SU-DHL-6 (cell line): ENCODE measurements at regions not wholly inside any gene's neighbourhood (a gene's known extent, or its start where the extent isn't known, plus 50 kb on each side); places are given as distances from the start of the nearest gene placed in this dataset.

Source experiments
- H2AFZ ChIP-seq: fragments of 200-600 bp; sonication (generic); 2 replicates; pipeline ENCODE4 v1.6.1; 2014; ENCODE audit warnings: low read depth, mild to moderate bottlenecking, moderate library complexity, mixed read lengths, antibody characterized with exemption, low read length; ENCODE audit not compliant: severe bottlenecking
- H3F3A ChIP-seq: fragments of 200-600 bp; shearing (Covaris generic); 2 replicates; pipeline ENCODE4 v1.6.0; 2016; ENCODE audit warnings: antibody characterized with exemption, mild to moderate bottlenecking; ENCODE audit not compliant: insufficient read depth
- H3K27ac ChIP-seq: fragments of 200-600 bp; sonication (generic); 2 replicates; pipeline ENCODE4 v1.5.1; 2016; ENCODE audit warnings: low read depth, mild to moderate bottlenecking, low read length, moderate library complexity, mixed read lengths
- H3K27me3 ChIP-seq: fragments of 200-600 bp; sonication (generic), shearing (Covaris generic); 2 replicates; pipeline ENCODE4 v1.6.0; 2014; ENCODE audit warnings: mild to moderate bottlenecking, low read length
- H3K36me3 ChIP-seq: fragments of 200-600 bp; sonication (generic); 2 replicates; pipeline ENCODE4 v1.6.1; 2014; ENCODE audit warnings: mild to moderate bottlenecking, low read length, mixed read lengths
- H3K4me2 ChIP-seq: fragments of 300-600, 200-600 bp; shearing (Covaris generic), sonication (generic); 2 replicates; pipeline ENCODE4 v1.6.0; 2014; ENCODE audit warnings: low read length, low read depth, mild to moderate bottlenecking; ENCODE audit not compliant: poor library complexity, severe bottlenecking
- H3K4me3 ChIP-seq: fragments of 200-600 bp; sonication (generic); 2 replicates; pipeline ENCODE4 v1.5.1; 2014; ENCODE audit warnings: antibody characterized with exemption, low read length, mild to moderate bottlenecking, mixed read lengths; ENCODE audit not compliant: insufficient read depth, poor library complexity, severe bottlenecking
- H3K79me2 ChIP-seq: fragments of 200-600 bp; sonication (generic); 2 replicates; pipeline ENCODE4 v1.6.1; 2014; ENCODE audit warnings: mild to moderate bottlenecking, low read length, moderate library complexity; ENCODE audit not compliant: insufficient read depth
- H3K9ac ChIP-seq: fragments of 200-600 bp; sonication (generic); 2 replicates; pipeline ENCODE4 v1.7.0; 2014; ENCODE audit warnings: mild to moderate bottlenecking, low read length
- H3K9me2 ChIP-seq: fragments of 200-600 bp; sonication (generic); replicated peaks from 2 replicates; pipeline ENCODE4 v1.6.1; 2014; ENCODE audit warnings: low read length; ENCODE audit not compliant: insufficient read depth
- H3K9me3 ChIP-seq: fragments of 200-600 bp; sonication (generic); 2 replicates; pipeline ENCODE4 v1.6.1; 2014; ENCODE audit warnings: low read length, mixed read lengths; ENCODE audit not compliant: insufficient read depth
- H4K20me1 ChIP-seq: fragments of 200-600 bp; sonication (generic); 2 replicates; pipeline ENCODE4 v1.6.1; 2014; ENCODE audit warnings: low read depth, mild to moderate bottlenecking, antibody characterized with exemption, low read length, moderate library complexity, mixed read lengths
- CTCF ChIP-seq: fragments of 200-600 bp; sonication (generic); IDR thresholded peaks from one replicate; pipeline ENCODE4 v1.5.1; 2017; ENCODE audit warnings: antibody characterized with exemption, mild to moderate bottlenecking, low read length, moderate library complexity; ENCODE audit not compliant: insufficient read depth, poor library complexity, severe bottlenecking
- EZH2phosphoT487 ChIP-seq: fragments of 200-600 bp; sonication (generic), shearing (Covaris generic); conservative IDR thresholded peaks from 2 replicates; pipeline ENCODE4 v1.6.1; 2018; ENCODE audit warnings: mild to moderate bottlenecking, antibody characterized with exemption, low read length, moderate library complexity, mixed read lengths

GRCh38 chr10:120161111-120161510 lies 268.6 kb downstream of the SEC23IP start:
- Histone ChIP-seq H3K79me2 (no peaks in the 10 kb centered on the region), H3F3A (no peaks in the 10 kb centered on the region), H3K36me3 (no peaks in the 10 kb centered on the region), H2AFZ (no peak overlapping the region), H3K9ac (no peak overlapping the region), H4K20me1 (no peaks in the 10 kb centered on the region), H3K27me3 (no peaks in the 10 kb centered on the region), H3K4me2 (no peak overlapping the region), H3K27ac (no peak overlapping the region), H3K4me3 (no peak overlapping the region), H3K9me3 (no peaks in the 10 kb centered on the region), H3K9me2 (no peaks in the 10 kb centered on the region)
- TF ChIP-seq EZH2phosphoT487 (no peak), CTCF (no peak)

GRCh38 chr10:120162471-120162870 lies 269.9 kb downstream of the SEC23IP start:
- Histone ChIP-seq H3K4me2 (no peak overlapping the region), H3K27ac (no peak overlapping the region), H3K79me2 (no peaks in the 10 kb centered on the region), H3K9me2 (no peaks in the 10 kb centered on the region), H3K9ac (no peak overlapping the region), H2AFZ (no peak overlapping the region), H4K20me1 (no peaks in the 10 kb centered on the region), H3K36me3 (no peaks in the 10 kb centered on the region), H3F3A (no peaks in the 10 kb centered on the region), H3K27me3 (no peaks in the 10 kb centered on the region), H3K4me3 (no peak overlapping the region), H3K9me3 (no peaks in the 10 kb centered on the region)
- no peak for TF ChIP-seq EZH2phosphoT487
- TF ChIP-seq CTCF: no peak

GRCh38 chr10:120172356-120172755 lies 279.8 kb downstream of the SEC23IP start:
- TF ChIP-seq EZH2phosphoT487 (no peak), CTCF (no peak)
- no peak overlapping the region for H3K4me2 ChIP-seq
- no peaks in the 10 kb centered on the region for H3K79me2 ChIP-seq
- no peaks in the 10 kb centered on the region for H3K9me2 ChIP-seq
- H3K27ac ChIP-seq: no peak overlapping the region
- no peaks in the 10 kb centered on the region for H3F3A ChIP-seq
- no peaks in the 10 kb centered on the region for H3K27me3 ChIP-seq
- H3K9me3 ChIP-seq: no peaks in the 10 kb centered on the region
- no peak overlapping the region for H2AFZ ChIP-seq
- no peak overlapping the region for H3K9ac ChIP-seq
- no peak overlapping the region for H3K4me3 ChIP-seq
- no peaks in the 10 kb centered on the region for H4K20me1 ChIP-seq
- no peaks in the 10 kb centered on the region for H3K36me3 ChIP-seq
